ENCODE measurements at regions not wholly inside any gene's neighbourhood (a gene's known extent, or its start where the extent isn't known, plus 50 kb on each side); places are given as distances from the start of the nearest gene placed in this dataset.
"Not testable (repeated sequence)": the region's sequence is repeated elsewhere in the genome, so short reads cannot be mapped to it uniquely, and the experiment has no call there.

DNA sequence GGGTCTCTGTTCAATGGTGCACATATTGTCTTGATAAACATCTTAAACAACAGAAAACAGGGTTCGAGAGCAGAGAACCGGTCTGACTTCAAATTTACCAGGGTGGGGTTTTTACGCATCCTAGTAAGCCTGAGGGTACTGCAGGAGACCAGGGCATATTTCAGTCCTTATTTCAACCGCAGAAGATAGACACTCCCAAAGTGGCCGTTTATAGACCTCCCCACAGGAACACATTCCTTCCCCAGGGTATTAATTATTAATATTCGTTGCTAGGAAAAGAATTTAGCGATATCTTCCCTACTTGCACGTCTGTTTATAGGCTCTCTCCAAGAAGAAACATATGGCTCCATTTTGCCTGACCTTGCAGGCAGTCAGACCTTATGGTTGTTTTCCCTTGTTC is 1063.2 kb downstream of the DNAJB9 start:
- 7 to 100% (median 73%) methylated on average over 1 to 8 of the region's 8 CpGs for WGBS, 10 experiments
- H3K4me1 ChIP-seq (replicated peaks in 1 of 2), result peaks cover 0 to 11% of the 10 kb centered on the region in 2 donors
- in situ Hi-C loops (cut with MboI; ENCODE audit: low pct_unique_long_range_greater_than_20kb in 2 of 9, low sequenced_read_pairs in 9 of 9, unreplicated experiment in 9 of 9); H3K4me3 ChIP-seq; H3K27ac ChIP-seq; ATAC-seq (replicated peaks in 6 of 8): not testable (repeated sequence)

DNA sequence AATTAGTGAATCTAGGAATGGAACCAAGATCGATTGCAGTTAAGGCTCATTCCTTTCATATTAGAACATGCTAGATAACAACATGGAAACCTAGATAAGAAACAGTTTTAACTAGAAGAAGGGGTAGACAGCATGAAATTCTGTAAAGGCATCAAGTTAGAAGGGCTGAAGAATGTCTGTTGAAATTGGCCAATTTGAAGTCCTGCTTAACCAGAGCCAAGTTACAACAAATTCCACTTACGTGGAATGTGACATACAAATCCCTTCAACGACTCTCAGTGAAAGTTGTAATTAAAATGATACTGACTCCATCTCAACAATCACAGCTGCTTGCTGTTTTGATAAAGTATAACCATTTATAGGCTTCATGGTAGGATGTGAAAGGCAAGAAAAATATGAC is 1065.7 kb downstream of the DNAJB9 start:
- no peak overlapping the region for H3K4me3 ChIP-seq
- in situ Hi-C loops (cut with MboI; ENCODE audit: low pct_unique_long_range_greater_than_20kb in 2 of 9, low sequenced_read_pairs in 9 of 9, unreplicated experiment in 9 of 9), result no loop called here
- H3K4me1 ChIP-seq (replicated peaks in 1 of 2), result peaks cover 0 to 11% of the 10 kb centered on the region in 2 donors
- WGBS, 10 experiments, result 0 to 92% (median 50%) methylated on average over 1 to 3 of the region's 3 CpGs; no CpG with 5 or more reads in 3 of the 10 experiments
- H3K27ac ChIP-seq, result no peak overlapping the region
- no peak for ATAC-seq (replicated peaks in 6 of 8)

DNA sequence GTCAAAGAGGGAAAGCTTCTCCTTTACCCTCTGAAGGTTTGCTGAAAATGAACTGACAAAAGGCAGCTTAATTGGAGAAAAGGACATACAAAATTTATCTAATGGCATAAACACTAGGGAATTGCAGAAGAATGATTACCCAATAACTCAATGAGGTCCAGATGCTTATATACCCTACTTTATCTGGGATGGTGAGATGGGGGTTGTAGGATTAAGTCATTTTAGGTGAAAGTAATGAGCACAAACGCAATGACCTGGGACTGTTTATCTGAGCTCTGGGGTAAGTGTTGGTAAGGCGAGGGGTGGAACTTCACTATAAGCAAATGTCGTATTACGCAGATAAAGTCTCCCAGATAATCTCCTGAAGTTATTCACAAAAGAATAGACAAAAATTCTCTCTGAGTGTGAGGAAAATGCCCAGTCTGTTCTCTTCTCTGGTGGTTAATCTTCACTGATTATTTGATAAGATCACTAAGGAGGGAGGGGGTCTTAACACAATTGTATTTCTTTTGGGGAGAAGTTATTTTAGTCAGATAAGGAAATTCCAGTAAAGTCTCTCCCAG is 1067.8 kb downstream of the DNAJB9 start:
- WGBS, 10 experiments, result 13 to 100% (median 86%) methylated on average over 1 to 4 of the region's 4 CpGs; no CpG with 5 or more reads in 1 of the 10 experiments
- ATAC-seq (replicated peaks in 6 of 8), result no peak
- Histone ChIP-seq H3K27ac (no peak overlapping the region), H3K4me1 (replicated peaks in 1 of 2) (peaks cover 0 to 11% of the 10 kb centered on the region in 2 donors), H3K4me3 (no peak overlapping the region)
- in situ Hi-C loops (cut with MboI; ENCODE audit: low pct_unique_long_range_greater_than_20kb in 2 of 9, low sequenced_read_pairs in 9 of 9, unreplicated experiment in 9 of 9), result no loop called here

DNA sequence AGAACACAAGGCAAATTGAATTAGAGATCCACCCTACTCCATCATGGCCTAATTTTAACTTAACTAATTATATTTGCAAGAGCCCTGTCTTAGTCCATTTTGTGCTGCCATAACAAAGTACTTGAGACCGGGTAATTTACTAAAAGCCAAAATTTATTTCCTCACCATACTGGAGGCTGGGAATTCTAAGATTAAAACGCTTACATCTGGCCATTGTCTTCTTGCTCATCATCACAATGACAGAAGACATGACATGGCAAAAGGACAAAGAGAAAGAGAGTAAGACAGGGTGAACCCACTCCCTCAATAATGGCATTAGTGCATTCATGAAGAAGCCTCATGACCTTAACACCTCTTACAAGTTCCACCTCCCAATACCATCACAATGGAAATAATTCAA is 1068.6 kb downstream of the DNAJB9 start:
- no peak for ATAC-seq (replicated peaks in 6 of 8)
- Histone ChIP-seq H3K4me1 (replicated peaks in 1 of 2) (peaks cover 0 to 11% of the 10 kb centered on the region in 2 donors), H3K4me3 (no peak overlapping the region), H3K27ac (no peak overlapping the region)
- in situ Hi-C loops (cut with MboI; ENCODE audit: low pct_unique_long_range_greater_than_20kb in 2 of 9, low sequenced_read_pairs in 9 of 9, unreplicated experiment in 9 of 9), result no loop called here
- 0 to 75% (median 23%) methylated on average over 1 to 2 of the region's 2 CpGs; no CpG with 5 or more reads in 3 of the 10 experiments for WGBS, 10 experiments

DNA sequence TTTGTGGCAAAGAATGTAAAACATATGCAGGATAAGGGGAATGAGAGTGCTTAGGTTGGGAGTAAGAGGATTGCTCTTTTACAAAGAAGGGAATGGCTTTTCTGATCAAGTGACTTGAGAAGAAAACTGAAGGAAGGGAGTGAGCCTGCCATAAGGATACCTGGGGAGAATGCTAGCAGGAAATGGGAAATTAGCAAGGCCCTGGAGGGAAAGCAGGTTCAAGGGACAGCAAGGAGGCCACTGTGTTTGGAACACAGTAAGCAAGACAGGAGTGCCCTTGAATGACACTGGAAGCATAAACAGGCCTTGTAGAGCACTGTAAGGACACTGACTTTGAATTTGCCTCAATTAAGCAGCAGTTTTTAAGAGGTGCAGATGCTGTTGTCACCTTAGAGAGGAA is 1069.9 kb downstream of the DNAJB9 start:
- ATAC-seq (replicated peaks in 6 of 8), result no peak
- Histone ChIP-seq H3K27ac (no peak overlapping the region), H3K4me1 (replicated peaks in 1 of 2) (peaks cover 0 to 11% of the 10 kb centered on the region in 2 donors), H3K4me3 (no peak overlapping the region)
- in situ Hi-C loops (cut with MboI; ENCODE audit: low pct_unique_long_range_greater_than_20kb in 2 of 9, low sequenced_read_pairs in 9 of 9, unreplicated experiment in 9 of 9), result no loop called here

DNA sequence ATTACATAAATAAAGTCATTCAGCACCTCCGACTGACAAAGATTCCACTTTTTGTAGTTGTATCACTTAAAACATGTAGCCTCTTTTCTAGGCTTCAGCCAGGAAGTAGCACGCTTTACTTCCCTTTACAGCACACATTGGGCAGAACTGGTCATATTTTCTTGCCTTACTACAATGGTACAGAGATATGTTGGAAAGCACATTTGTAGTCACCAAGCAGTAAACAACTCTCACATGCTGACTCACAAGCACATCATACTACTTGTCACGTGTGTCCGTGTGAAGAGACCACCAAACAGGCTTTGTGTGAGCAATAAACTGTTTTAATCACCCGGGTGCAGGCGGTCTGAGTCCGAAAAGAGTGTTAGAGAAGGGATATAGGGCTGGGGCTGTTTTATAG is 1071.8 kb downstream of the DNAJB9 start:
- peak in 1 of 8 experiments; percentile 35 for ATAC-seq (replicated peaks in 6 of 8)
- Histone ChIP-seq H3K4me1 (replicated peaks in 1 of 2) (peaks cover 0 to 3% of the 10 kb centered on the region in 2 donors), H3K27ac (no peak overlapping the region), H3K4me3 (no peak overlapping the region)
- in situ Hi-C loops (cut with MboI; ENCODE audit: low pct_unique_long_range_greater_than_20kb in 2 of 9, low sequenced_read_pairs in 9 of 9, unreplicated experiment in 9 of 9), result no loop called here
- WGBS, 10 experiments, result 21 to 96% (median 67%) methylated on average over 1 to 7 of the region's 7 CpGs; no CpG with 5 or more reads in 2 of the 10 experiments

DNA sequence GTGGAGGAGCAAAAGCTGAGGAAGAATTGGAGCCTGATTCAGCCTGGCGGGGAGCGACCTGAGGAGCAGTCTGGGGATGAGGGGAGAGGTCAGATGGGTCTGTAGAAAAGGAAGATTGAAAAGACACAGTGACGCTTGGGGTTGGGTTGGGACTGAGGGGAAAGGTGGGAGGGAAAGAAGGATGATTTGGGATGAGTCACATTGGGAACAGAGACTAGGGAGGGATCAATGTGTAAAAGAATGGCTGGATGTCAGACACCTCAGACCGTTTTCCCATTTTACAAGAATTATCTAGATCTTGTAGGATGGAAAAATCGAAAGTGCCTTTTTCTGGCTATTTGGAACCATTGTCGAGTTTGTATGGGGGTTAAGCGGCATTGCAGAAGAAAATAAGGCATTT is 1076.5 kb downstream of the DNAJB9 start:
- 0 to 100% (median 75%) methylated on average over 2 to 7 of the region's 7 CpGs for WGBS, 10 experiments
- no peak for ATAC-seq (replicated peaks in 6 of 8)

DNA sequence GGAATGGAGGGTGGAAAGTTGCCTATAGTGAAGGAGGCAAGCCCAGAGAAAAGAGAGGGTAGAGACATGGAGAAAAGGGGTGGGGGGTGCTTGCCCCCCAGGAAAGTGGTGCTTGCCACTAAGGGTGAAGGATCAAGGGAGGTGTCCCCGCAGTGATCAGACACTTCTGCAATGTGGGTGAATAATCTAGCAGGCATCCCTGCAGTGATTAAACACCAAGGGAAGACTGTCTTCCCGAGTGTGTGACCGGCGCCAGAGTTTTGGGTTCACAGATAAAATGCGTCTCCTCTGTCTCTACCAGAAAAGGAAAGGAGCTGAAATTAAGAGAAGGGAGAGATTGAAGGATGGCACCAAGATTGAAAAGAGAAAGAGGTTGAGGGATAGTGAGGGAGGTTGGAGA is 1076.9 kb downstream of the DNAJB9 start:
- H3K4me1 ChIP-seq (replicated peaks in 1 of 2); H3K27ac ChIP-seq; ATAC-seq (replicated peaks in 6 of 8); H3K4me3 ChIP-seq; in situ Hi-C loops (cut with MboI; ENCODE audit: low pct_unique_long_range_greater_than_20kb in 2 of 9, low sequenced_read_pairs in 9 of 9, unreplicated experiment in 9 of 9): not testable (repeated sequence)
- 0 to 100% (median 66%) methylated on average over 1 to 5 of the region's 5 CpGs; no CpG with 5 or more reads in 2 of the 10 experiments for WGBS, 10 experiments

More for the DNA sequence above, 1076.5 kb downstream of the DNAJB9 start:
- Histone ChIP-seq H3K4me3 (no peak overlapping the region), H3K4me1 (replicated peaks in 1 of 2) (no peaks in the 10 kb centered on the region), H3K27ac (no peak overlapping the region)
- in situ Hi-C loops (cut with MboI; ENCODE audit: low pct_unique_long_range_greater_than_20kb in 2 of 9, low sequenced_read_pairs in 9 of 9, unreplicated experiment in 9 of 9), result no loop called here

DNA sequence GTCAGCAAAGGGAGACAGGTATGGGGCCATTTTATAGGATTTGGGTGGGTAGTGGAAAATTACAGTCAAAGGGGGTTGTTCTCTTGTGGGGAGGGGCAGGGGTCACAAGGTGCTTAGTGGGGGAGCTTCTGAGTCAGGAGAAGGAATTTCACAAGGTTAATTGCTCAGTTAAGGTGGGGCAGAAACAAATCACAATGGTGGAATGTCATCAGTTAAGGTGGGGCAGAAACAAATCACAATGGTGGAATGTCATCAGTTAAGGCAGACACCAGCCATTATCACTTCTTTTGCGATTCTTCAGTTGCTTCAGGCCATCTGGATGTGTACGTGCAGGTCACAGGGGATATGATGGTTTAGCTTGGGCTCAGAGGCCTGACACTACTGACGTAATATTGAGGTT is 1077.6 kb downstream of the DNAJB9 start:
- H3K27ac ChIP-seq; H3K4me3 ChIP-seq; in situ Hi-C loops (cut with MboI; ENCODE audit: low pct_unique_long_range_greater_than_20kb in 2 of 9, low sequenced_read_pairs in 9 of 9, unreplicated experiment in 9 of 9); H3K4me1 ChIP-seq (replicated peaks in 1 of 2); ATAC-seq (replicated peaks in 6 of 8): not testable (repeated sequence)
- whole genome bisulfite sequencing, 10 experiments, result 7 to 94% (median 76%) methylated on average over 1 to 3 of the region's 3 CpGs; no CpG with 5 or more reads in 4 of the 10 experiments

DNA sequence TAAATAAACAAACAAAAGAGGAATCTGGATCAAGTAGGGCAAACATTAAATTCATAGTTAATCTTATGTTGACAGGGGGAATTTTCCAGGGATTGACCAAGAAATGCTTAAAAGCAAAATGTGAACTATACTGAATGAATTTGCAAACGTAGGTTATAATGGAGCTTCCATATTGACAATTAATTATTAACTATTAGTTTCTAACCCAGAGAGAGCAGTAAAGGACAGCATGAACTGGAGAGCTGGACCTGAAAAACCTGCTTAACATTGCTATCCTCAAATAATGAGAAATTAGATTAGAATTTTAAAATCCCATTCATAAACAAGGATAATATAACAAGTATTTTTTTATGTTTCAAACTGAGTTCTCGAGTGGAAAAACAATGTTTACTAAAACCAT is 1089.6 kb downstream of the DNAJB9 start:
- in situ Hi-C loops (cut with MboI; ENCODE audit: low pct_unique_long_range_greater_than_20kb in 2 of 9, low sequenced_read_pairs in 9 of 9, unreplicated experiment in 9 of 9), result no loop called here
- ATAC-seq (replicated peaks in 6 of 8), result no peak
- peaks cover 0 to 4% of the 10 kb centered on the region in 2 donors for H3K4me1 ChIP-seq (replicated peaks in 1 of 2)
- H3K27ac ChIP-seq, result no peak overlapping the region
- H3K4me3 ChIP-seq, result no peak overlapping the region
- WGBS, 10 experiments, result 0 to 75% (median 48%) methylated on average over 1 to 2 of the region's 2 CpGs

DNA sequence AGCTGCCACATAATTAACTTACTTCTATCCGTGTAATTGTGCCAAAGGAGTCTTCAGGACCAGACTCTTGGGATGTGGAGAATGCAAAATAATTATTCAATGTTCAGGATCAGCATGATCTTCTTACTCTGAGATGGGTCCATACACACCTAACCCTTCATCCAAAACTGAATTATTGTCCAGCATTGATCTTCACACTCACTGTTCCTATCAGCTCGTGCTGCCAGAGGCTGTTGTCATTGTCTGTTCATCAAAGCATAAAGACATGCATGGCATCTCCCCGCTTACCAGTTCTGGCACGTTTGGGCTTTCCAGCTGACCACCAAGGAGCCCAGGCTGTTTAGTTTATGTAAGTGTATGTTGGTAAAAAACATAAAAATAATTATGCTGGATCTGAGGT is 1090.7 kb downstream of the DNAJB9 start:
- no peak for ATAC-seq (replicated peaks in 6 of 8)
- 6 to 83% (median 38%) methylated on average over 2 to 4 of the region's 4 CpGs; no CpG with 5 or more reads in 4 of the 10 experiments for WGBS, 10 experiments
- in situ Hi-C loops (cut with MboI; ENCODE audit: low pct_unique_long_range_greater_than_20kb in 2 of 9, low sequenced_read_pairs in 9 of 9, unreplicated experiment in 9 of 9), result no loop called here
- H3K4me1 ChIP-seq (replicated peaks in 1 of 2), result peaks cover 0 to 4% of the 10 kb centered on the region in 2 donors
- H3K4me3 ChIP-seq, result no peak overlapping the region
- no peak overlapping the region for H3K27ac ChIP-seq

DNA sequence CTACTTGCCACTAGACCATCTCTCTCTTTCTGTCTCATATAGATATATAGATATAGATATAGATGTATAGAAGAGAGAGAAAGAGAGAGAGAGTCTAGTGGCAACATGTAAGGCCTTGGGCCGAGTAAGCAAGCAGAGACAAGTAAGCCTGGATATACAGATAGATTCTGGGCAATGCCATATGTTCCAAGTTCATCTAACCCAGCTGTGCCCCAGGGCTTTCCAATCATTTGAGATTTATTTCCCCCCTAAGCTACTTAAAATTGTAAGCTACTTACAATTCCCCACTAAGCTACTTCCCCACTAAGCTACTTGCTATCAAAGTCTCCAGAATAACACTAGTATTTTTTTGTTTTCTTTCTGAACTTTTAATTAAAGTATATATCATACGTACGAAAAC is 1094.1 kb downstream of the DNAJB9 start:
- Histone ChIP-seq H3K4me3 (no peak overlapping the region), H3K4me1 (replicated peaks in 1 of 2) (no peaks in the 10 kb centered on the region), H3K27ac (no peak overlapping the region)
- no peak for ATAC-seq (replicated peaks in 6 of 8)
- 0 to 100% (median 87%) methylated on average over 1 to 3 of the region's 3 CpGs for WGBS, 10 experiments
- in situ Hi-C loops (cut with MboI; ENCODE audit: low pct_unique_long_range_greater_than_20kb in 2 of 9, low sequenced_read_pairs in 9 of 9, unreplicated experiment in 9 of 9), result no loop called here

DNA sequence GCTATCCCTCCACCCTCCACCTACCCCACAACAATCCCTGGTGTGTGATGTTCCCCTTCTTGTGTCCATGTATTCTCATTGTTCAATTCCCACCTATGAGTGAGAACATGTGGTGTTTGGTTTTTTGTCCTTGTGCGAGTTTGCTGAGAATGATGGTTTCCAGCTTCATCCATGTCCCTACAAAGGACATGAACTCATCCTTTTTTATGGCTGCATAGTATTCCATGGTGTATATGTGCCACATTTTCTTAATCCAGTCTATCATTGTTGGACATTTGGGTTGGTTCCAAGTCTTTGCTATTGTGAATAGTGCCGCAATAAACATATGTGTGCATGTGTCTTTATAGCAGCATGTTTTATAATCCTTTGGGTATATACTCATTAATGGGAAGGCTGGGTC is 1117.6 kb downstream of the DNAJB9 start:
- H3K27ac ChIP-seq; ATAC-seq (replicated peaks in 6 of 8); H3K4me1 ChIP-seq (replicated peaks in 1 of 2); H3K4me3 ChIP-seq; in situ Hi-C loops (cut with MboI; ENCODE audit: low pct_unique_long_range_greater_than_20kb in 2 of 9, low sequenced_read_pairs in 9 of 9, unreplicated experiment in 9 of 9): not testable (repeated sequence)
- WGBS, 10 experiments, result 0% methylated on average over 1 of the region's 2 CpGs; no CpG with 5 or more reads in 9 of the 10 experiments

DNA sequence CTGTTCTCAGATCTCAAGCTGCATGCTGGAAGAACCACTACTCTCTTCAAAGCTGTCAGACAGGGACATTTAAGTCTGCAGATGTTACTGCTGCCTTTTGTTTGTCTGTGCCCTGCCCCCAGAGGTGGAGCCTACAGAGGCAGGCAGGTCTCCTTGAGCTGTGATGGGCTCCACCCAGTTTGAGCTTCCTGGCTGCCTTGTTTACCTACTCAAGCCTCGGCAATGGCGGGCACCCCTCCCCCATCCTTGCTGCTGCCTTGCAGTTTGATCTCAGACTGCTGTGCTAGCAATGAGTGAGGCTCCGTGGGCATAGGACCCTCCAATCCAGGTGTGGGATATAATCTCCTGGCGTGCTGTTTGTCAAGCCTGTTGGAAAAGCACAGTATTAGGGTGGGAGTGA is 1122.9 kb downstream of the DNAJB9 start:
- in situ Hi-C loops (cut with MboI; ENCODE audit: low pct_unique_long_range_greater_than_20kb in 2 of 9, low sequenced_read_pairs in 9 of 9, unreplicated experiment in 9 of 9); ATAC-seq (replicated peaks in 6 of 8); H3K27ac ChIP-seq; H3K4me1 ChIP-seq (replicated peaks in 1 of 2); H3K4me3 ChIP-seq: not testable (repeated sequence)
- 33 to 83% (median 73%) methylated on average over 1 to 3 of the region's 4 CpGs; no CpG with 5 or more reads in 7 of the 10 experiments for WGBS, 10 experiments
